Muscle layer of duodenum (tissue), 2 donors: ENCODE measurements at regions not wholly inside any gene's neighbourhood (a gene's known extent, or its start where the extent isn't known, plus 50 kb on each side); places are given as distances from the start of the nearest gene placed in this dataset.

Source experiments
- H3K27ac ChIP-seq: one replicate; pipeline ENCODE4 v1.7.0; 2013; ENCODE audit warnings: mild to moderate bottlenecking, low read length
- H3K27me3 ChIP-seq: one replicate; pipeline ENCODE4 v1.7.0; 2013; ENCODE audit warnings: low read depth, mild to moderate bottlenecking, control low read depth, low read length
- H3K36me3 ChIP-seq, 2 donors: one replicate each; pipeline ENCODE4 v1.7.0; 2013; ENCODE audit warnings: low read length in 2 of 2, control low read depth in 1 of 2, mild to moderate bottlenecking in 1 of 2; ENCODE audit not compliant: insufficient read depth in 2 of 2, control insufficient read depth in 1 of 2
- H3K4me1 ChIP-seq, 2 donors: one replicate each; pipeline ENCODE4 v1.7.0; 2013; ENCODE audit warnings: low read length in 2 of 2, mild to moderate bottlenecking in 2 of 2, control low read depth in 1 of 2, moderate library complexity in 1 of 2; ENCODE audit not compliant: insufficient read depth in 2 of 2, control insufficient read depth in 1 of 2
- H3K4me3 ChIP-seq, 2 donors: one replicate each; pipeline ENCODE4 v1.7.0; 2013; ENCODE audit warnings: low read length in 2 of 2, low read depth in 1 of 2, mild to moderate bottlenecking in 1 of 2
- H3K9me3 ChIP-seq, 2 donors: one replicate each; pipeline ENCODE4 v1.7.0; 2013; ENCODE audit warnings: low read length in 2 of 2, control low read depth in 1 of 2, mild to moderate bottlenecking in 1 of 2; ENCODE audit not compliant: control insufficient read depth in 1 of 2
- donor health status: healthy.

DNA sequence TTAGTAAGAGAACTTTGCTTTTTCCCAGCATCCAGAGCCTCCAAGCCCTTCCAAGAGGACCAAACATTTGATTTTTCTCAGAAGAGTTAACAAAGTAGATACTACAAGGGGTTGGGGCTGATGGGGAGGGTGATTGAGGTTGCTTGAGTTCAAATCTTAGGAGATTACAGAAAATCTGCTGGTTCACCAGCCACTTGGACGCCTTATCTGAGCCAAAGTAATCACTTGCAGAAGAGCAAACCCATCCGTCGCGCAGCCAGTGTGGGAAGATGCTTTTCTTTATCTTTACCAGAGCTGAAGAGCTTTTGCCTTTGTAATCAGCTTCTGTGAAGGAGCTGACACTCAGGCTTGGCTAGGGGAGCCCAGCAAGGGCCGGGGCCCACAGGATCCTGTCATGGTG, 91.9 kb upstream of the CTTNBP2NL start:
- no peaks in the 10 kb centered on the region for H3K27me3 ChIP-seq

DNA sequence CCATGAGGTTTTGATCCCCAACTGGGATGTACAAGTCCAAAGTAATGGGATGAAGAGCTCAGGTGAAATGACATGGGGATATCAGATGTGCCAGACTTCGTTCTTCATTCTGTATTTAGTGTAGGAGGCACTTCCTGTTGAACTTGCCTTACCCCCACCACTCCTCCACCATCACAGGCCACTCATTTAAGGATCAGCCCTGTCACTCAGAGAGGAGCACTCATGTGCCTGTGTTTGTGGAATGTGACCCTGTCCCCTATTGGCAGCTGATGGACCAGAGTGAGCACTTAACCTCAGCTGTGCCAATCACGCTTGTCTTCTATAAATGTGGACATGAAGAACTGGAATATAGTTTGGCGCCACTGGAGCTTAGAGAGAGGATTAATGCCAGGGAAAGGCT, 91.4 kb upstream of the CTTNBP2NL start:
- Histone ChIP-seq H3K36me3 (no peaks in the 10 kb centered on the region), H3K27ac (no peak overlapping the region), H3K4me3 (no peak overlapping the region), H3K4me1 (no peaks in the 10 kb centered on the region), H3K27me3 (no peaks in the 10 kb centered on the region), H3K9me3 (no peaks in the 10 kb centered on the region)

More for the DNA sequence above, 91.9 kb upstream of the CTTNBP2NL start:
- Histone ChIP-seq H3K4me1 (no peaks in the 10 kb centered on the region), H3K9me3 (peaks cover 0 to 1% of the 10 kb centered on the region in 2 donors), H3K4me3 (no peak overlapping the region), H3K36me3 (no peaks in the 10 kb centered on the region), H3K27ac (no peak overlapping the region)

DNA sequence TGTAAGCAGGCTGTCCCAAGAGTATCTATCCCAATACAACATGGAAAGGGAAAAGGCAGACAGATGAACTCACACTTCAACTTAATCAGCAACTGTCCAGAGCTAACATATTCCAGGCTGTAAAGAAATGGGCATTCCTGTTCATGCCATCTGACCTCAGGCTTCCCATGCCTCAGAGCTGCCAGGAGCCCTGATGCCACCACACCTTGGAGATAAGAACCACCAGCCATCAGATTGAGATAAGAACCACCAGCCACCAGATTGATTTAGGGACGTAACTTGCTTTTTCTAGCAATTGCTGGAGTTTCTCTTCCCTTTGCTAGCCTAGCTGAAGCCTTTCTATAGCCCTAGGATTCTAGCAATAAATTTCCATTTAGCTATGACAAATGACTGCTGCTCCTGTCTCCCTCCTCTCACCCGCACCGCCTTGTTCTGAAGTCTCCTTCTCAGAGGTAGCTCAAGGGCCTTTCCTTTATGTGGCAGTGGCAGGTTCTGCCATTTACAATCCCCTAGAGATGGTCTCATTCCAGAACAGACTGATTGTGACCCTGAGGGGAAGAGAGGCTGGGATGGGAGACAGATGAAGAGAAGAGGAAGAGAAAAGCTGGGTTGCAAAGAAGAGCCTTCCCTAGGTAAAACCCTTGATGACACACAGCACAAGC, 88.0 kb upstream of the CTTNBP2NL start:
- Histone ChIP-seq H3K9me3 (no peaks in the 10 kb centered on the region), H3K4me1 (no peaks in the 10 kb centered on the region), H3K36me3 (no peaks in the 10 kb centered on the region), H3K27me3 (no peaks in the 10 kb centered on the region), H3K4me3 (no peak overlapping the region), H3K27ac (no peak overlapping the region)

DNA sequence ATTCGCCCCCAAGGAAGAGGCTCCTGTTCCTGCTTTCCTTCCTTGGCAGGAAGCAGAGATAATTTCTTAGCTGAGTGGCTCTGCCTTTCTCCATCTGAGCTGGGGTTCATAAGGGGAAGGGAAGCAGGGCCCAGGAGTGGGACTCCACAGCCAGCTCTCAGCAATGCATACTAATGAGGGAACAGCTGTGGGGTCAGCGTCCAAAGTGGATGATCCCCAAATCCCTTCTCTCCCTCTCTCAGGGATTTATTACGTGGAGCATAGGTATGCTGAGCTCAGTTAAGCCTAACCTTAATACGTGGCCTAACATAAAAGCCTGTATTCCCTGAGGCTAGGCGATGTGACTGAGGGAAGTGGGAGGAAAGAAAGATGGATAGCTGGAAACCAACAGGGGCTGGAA, 87.3 kb upstream of the CTTNBP2NL start:
- Histone ChIP-seq H3K36me3 (no peaks in the 10 kb centered on the region), H3K9me3 (no peaks in the 10 kb centered on the region), H3K27me3 (no peaks in the 10 kb centered on the region), H3K4me1 (no peaks in the 10 kb centered on the region), H3K27ac (no peak overlapping the region), H3K4me3 (no peak overlapping the region)

DNA sequence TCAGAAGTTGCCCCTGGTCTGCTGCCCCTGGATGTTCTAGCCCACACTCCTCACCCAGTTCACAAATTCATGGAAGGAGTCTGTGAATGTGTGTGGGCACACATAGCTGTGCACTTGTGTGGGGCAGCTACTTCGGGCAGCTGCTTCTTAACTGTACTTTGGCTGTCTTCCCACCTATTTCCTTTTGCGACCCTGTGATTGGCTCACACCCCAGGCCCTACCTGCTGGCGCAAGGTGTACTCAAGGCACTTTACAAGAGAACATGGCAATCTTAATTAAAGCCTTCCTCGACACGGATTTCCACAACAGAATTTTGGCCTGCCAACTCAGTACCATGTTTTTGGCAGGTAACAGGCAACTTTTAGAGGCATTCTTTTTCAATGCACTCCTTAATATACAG, 86.5 kb upstream of the CTTNBP2NL start:
- Histone ChIP-seq H3K36me3 (no peaks in the 10 kb centered on the region), H3K27me3 (no peaks in the 10 kb centered on the region), H3K27ac (no peak overlapping the region), H3K4me3 (no peak overlapping the region), H3K9me3 (no peaks in the 10 kb centered on the region), H3K4me1 (no peaks in the 10 kb centered on the region)

DNA sequence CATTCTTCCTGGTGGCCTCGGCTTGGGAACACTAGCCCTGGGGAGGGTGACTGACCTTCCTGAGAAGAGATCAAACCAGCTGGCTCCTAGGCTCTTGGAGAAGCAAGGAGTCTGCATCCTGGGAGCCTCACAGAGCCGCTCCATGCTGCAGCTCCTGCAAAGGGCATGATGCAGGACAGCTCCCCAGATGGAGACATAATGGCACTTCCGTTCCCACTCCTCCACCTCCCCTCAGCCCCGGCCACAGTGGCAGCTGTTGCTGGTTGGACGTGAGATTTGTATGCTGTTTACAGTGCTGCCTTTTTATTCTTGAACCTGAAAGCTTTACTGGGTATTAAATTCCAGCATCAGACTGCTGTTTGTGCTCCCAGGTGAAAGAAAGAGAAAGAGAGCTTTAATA, 83.7 kb upstream of the CTTNBP2NL start:
- Histone ChIP-seq H3K9me3 (no peaks in the 10 kb centered on the region), H3K4me1 (peaks cover 0 to 12% of the 10 kb centered on the region in 2 donors), H3K36me3 (no peaks in the 10 kb centered on the region), H3K27ac (no peak overlapping the region), H3K27me3 (no peaks in the 10 kb centered on the region), H3K4me3 (no peak overlapping the region)

DNA sequence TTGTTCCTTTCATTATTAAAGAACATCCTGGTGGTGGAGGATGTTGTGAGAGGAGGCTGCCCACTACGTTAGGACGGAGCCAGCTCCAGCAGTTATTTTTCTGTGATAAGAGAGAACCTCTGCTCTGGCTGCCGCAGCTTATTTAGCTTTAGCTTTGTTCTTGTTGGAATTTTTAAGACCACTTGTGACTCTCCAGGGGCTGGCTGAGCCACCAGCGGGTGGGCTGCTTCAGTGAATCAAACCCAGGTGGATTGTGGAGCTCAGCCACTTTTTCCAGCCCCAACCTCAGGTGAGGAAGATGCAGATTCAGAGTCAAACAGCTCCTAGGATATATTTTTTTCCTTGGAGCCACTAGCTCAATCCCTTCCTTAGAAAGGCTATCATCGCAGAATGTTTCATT, 83.1 kb upstream of the CTTNBP2NL start:
- Histone ChIP-seq H3K27ac (no peak overlapping the region), H3K36me3 (no peaks in the 10 kb centered on the region), H3K9me3 (no peaks in the 10 kb centered on the region), H3K4me3 (no peak overlapping the region), H3K27me3 (no peaks in the 10 kb centered on the region), H3K4me1 (peaks cover 0 to 17% of the 10 kb centered on the region in 2 donors)

DNA sequence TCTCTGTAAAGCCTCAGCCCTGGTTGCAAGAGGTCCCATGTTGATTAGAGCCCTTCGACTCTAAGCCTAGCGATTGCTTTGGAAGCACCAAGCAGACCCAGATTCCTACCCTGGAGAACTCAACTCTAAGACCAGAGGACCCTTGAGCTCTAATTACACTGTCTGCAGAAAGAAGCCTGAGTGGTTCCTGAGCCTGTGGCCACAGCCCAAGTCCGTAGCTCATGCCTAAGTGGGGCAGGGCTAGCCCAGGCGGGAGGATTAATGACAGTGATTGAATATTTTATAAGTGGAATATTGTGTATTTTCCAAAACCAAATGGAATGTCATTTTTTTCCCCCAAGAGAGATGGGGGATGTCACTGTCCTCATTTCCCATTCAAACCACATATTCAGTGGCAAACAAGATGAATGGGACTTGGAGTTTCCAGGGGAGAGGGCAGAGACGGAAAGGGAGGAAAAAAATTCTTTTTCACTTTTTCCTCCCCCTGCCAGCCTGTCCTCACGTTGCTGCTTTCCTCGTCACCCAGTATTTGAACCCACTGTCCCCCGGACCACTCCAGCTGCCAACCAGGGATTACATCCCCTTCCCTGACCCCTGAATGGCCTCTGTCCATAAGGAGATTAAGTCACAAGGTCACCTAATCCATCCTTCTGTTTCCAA, 79.6 kb upstream of the CTTNBP2NL start:
- Histone ChIP-seq H3K4me3 (no peak overlapping the region), H3K27ac (no peak overlapping the region), H3K27me3 (no peaks in the 10 kb centered on the region), H3K36me3 (no peaks in the 10 kb centered on the region), H3K4me1 (peaks cover 9 to 30% of the 10 kb centered on the region in 2 donors), H3K9me3 (no peaks in the 10 kb centered on the region)

DNA sequence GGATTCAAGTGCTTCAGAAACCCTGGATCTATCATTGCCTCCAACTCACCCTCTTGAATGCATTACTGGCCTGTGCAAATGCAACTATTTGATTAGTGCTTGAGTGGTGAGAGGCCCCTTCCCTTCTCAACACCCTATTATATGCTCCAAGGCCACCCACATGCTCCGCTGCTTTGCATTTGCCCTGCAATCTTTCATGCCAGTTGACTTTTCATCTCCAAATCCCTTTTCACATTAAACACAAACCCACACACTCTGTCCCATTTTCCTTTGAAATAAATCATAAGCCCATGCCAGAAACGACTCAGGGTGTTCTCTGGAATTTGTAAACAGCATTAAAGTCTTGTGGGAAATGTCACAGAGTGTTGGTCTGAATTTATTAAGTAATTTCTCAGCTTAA, 78.9 kb upstream of the CTTNBP2NL start:
- no peaks in the 10 kb centered on the region for H3K9me3 ChIP-seq
- peaks cover 9 to 30% of the 10 kb centered on the region in 2 donors for H3K4me1 ChIP-seq
- H3K27me3 ChIP-seq = no peaks in the 10 kb centered on the region
- H3K27ac ChIP-seq = no peak overlapping the region
- no peak overlapping the region for H3K4me3 ChIP-seq
- no peaks in the 10 kb centered on the region for H3K36me3 ChIP-seq

DNA sequence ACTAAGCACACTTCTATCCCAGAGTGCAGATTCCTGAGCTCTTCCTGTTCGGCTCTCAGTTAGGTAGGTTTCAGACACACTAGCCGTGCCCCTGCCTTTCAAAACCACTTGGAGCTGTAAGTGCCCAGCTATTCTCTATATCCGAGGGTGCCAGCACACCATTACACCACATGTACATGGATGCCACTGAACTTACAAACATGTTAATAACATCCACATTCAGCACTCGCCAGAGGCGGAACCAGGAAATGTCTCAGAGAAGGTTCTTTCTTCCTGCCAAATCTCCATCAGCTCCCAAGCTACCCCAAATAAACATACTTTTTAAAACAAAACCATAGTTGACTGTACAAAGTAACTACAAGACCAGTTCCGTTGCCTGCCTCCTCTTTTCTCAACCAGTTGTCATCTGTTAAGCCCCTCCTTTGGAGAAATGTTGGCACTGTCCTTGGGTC, 78.4 kb upstream of the CTTNBP2NL start:
- H3K9me3 ChIP-seq = no peaks in the 10 kb centered on the region
- H3K27me3 ChIP-seq = no peaks in the 10 kb centered on the region
- no peak overlapping the region for H3K4me3 ChIP-seq
- no peaks in the 10 kb centered on the region for H3K36me3 ChIP-seq
- peaks cover 9 to 30% of the 10 kb centered on the region in 2 donors for H3K4me1 ChIP-seq
- H3K27ac ChIP-seq = no peak overlapping the region

DNA sequence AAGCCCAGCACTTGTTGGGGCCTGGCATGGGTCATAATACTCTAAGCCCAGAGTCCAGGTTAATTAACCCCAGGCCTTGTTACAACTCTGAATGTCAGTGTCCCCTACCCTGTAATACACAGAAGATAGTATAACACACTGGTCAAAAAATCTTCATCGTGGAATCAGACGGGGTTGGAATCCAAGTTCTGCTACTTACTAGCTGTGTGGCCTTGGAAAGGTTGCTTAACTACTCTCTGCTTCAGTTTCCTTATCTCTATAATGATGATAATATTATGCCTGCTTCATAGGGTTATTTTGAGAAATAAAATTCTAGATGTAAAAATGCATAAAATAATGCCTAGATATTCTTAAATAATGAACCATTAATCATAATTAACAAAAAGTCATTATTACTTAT, 77.8 kb upstream of the CTTNBP2NL start:
- Histone ChIP-seq H3K27me3 (no peaks in the 10 kb centered on the region), H3K4me3 (no peak overlapping the region), H3K27ac (peak overlapping the region; percentile 13), H3K9me3 (no peaks in the 10 kb centered on the region), H3K4me1 (peaks cover 9 to 30% of the 10 kb centered on the region in 2 donors), H3K36me3 (no peaks in the 10 kb centered on the region)
